SK-N-SH (cell line): ENCODE measurements at regions not wholly inside any gene's neighbourhood (a gene's known extent, or its start where the extent isn't known, plus 50 kb on each side); places are given as distances from the start of the nearest gene placed in this dataset.
"Not testable (repeated sequence)": the region's sequence is repeated elsewhere in the genome, so short reads cannot be mapped to it uniquely, and the experiment has no call there.

ENCODE experiments used
- CTCF ChIP-seq: fragments of 200-600 bp; sonication (generic); IDR thresholded peaks from 2 replicates; pipeline ENCODE4 v1.6.1; 2017; ENCODE audit warnings: antibody characterized with exemption, mild to moderate bottlenecking, moderate library complexity
- JUND ChIP-seq: IDR thresholded peaks from 2 replicates; pipeline ENCODE4 v1.4.0; 2012
- NRF1 ChIP-seq: IDR thresholded peaks from 2 replicates; pipeline ENCODE4 v1.6.1; 2012; ENCODE audit warnings: low read depth, mild to moderate bottlenecking, low read length
- TAF1 ChIP-seq: IDR thresholded peaks from 2 replicates; pipeline ENCODE4 v1.6.1; 2012; ENCODE audit warnings: low read depth, mild to moderate bottlenecking, low read length, moderate library complexity, borderline replicate concordance

GRCh38 chr1:149371955-149372354, 102.9 kb upstream of the NBPF19 start:
- not testable (repeated sequence) for TF ChIP-seq NRF1, CTCF, JUND, TAF1
